HUES6 (cell line): ENCODE measurements at regions not wholly inside any gene's neighbourhood (a gene's known extent, or its start where the extent isn't known, plus 50 kb on each side); places are given as distances from the start of the nearest gene placed in this dataset.

Experiments
- H3K27ac ChIP-seq: 2 replicates; pipeline ENCODE4 v1.7.0; 2013; ENCODE audit warnings: low read depth, mild to moderate bottlenecking, low read length, inconsistent platforms
- H3K27me3 ChIP-seq: 2 replicates; pipeline ENCODE4 v1.6.1; 2013; ENCODE audit warnings: low read length; ENCODE audit not compliant: control insufficient read depth, insufficient read depth
- H3K36me3 ChIP-seq: 2 replicates; pipeline ENCODE4 v1.6.1; 2013; ENCODE audit warnings: low read length; ENCODE audit not compliant: control insufficient read depth, insufficient read depth
- H3K4me1 ChIP-seq: 2 replicates; pipeline ENCODE4 v1.6.1; 2013; ENCODE audit warnings: low read length; ENCODE audit not compliant: control insufficient read depth, insufficient read depth
- H3K4me3 ChIP-seq: 2 replicates; pipeline ENCODE4 v1.5.1; 2013; ENCODE audit warnings: low read depth, low read length
- H3K9ac ChIP-seq: one replicate; pipeline ENCODE4 v1.6.1; 2013; ENCODE audit warnings: mild to moderate bottlenecking, low read length
- H3K9me3 ChIP-seq: 2 replicates; pipeline ENCODE4 v1.6.1; 2013; ENCODE audit warnings: low read depth, low read length; ENCODE audit not compliant: control insufficient read depth, insufficient read depth

GRCh38 chr5:62720031-62720441, 141.4 kb downstream of the LRRC70 start:
- Histone ChIP-seq H3K9ac (no peak overlapping the region), H3K4me3 (no peak overlapping the region), H3K4me1 (peaks cover 38% of the 10 kb centered on the region)

DNA sequence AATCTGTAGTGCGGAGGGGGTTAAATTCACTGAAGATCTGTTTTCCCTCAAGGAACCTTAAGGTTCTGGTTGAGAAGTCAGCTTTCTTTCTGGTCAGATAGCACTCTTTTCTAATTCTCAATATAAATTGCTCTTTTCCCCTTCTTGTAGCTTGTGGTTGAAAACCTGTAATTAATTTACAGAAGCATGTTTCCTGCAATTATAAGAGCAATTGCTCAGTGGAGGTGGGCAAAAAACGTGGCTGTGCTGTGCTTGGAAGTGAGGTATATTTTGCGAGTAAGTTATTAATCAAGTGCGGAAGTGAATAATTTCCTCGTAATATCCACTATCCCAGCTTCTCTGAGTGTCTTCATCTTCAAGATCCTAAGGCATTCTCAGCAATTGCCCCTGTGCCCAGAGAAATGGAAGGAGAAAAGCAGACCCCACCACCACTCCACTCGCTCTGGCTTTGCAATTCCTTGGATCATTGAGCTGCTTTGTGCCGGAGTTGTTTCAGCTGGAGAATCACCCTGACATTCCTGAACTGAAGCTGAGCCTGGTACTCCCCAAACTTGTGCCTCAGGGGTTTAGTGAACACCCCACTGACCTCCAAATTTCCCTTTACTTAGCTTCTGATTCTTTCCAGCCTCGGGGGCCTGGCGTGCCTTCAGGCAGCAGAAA, 140.6 kb downstream of the LRRC70 start:
- Histone ChIP-seq H3K9ac (no peak overlapping the region), H3K27ac (no peak overlapping the region), H3K27me3 (no peaks in the 10 kb centered on the region), H3K4me3 (no peak overlapping the region), H3K36me3 (no peaks in the 10 kb centered on the region), H3K4me1 (peaks cover 38% of the 10 kb centered on the region), H3K9me3 (no peaks in the 10 kb centered on the region)

More at GRCh38 chr5:62720031-62720441, 141.4 kb downstream of the LRRC70 start:
- no peaks in the 10 kb centered on the region for H3K9me3 ChIP-seq
- H3K27ac ChIP-seq: no peak overlapping the region
- H3K27me3 ChIP-seq: no peaks in the 10 kb centered on the region
- H3K36me3 ChIP-seq: no peaks in the 10 kb centered on the region

DNA sequence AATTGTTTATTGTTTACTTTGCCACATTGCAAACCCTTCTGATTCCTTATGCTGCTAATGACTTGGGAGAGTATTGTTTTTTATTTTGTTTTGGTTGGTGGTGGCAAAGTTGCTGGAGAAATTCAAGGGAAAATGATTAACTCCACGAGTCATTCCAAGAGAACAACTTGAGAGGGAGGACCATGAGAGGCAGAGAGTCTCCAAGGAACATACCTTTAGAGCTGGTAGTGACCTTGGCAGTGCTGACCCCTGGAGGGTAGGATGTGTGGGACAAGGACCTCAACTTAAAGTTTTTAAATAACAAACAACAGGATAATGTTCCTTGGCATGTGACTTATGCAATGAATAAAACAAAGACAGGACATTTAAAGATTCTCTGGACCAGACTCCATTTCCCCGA, 139.7 kb downstream of the LRRC70 start:
- Histone ChIP-seq H3K36me3 (no peaks in the 10 kb centered on the region), H3K4me1 (peaks cover 38% of the 10 kb centered on the region), H3K9ac (no peak overlapping the region), H3K4me3 (no peak overlapping the region), H3K27me3 (no peaks in the 10 kb centered on the region), H3K27ac (peak overlapping the region; percentile 35; the same call in 1 of the 2 replicates), H3K9me3 (no peaks in the 10 kb centered on the region)

DNA sequence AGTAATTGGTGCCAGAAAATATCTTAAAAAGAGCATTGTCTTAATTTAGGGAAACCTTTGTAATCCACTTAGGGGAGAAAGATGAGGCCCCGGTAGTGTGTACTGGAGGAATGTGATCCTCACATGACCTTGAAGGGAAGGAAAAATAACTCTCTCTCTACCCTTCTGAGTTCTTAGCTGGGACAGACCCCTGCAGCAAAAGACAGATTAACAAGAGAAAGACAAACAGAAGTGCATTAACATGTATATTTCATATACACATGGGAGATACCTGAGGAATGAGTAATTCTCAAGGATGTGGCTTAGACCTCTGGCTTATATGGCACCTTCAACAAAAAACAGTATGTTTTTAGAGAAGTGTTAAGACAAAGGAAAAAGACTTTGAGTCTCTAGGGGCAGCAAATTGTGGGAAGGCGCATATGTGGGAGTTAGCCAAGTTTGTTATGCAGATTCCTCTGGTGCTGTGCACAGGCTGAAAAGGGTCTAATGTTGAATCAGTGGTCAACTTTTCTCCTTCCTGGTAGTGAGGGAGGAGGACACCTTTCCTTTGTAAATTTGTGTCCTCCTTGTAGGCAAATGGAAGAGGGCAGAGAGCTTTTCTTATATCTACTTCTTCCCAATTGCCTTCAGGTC, 138.8 kb downstream of the LRRC70 start:
- Histone ChIP-seq H3K27me3 (no peaks in the 10 kb centered on the region), H3K27ac (peak overlapping the region; percentile 66; the same call in 1 of the 2 replicates), H3K9me3 (no peaks in the 10 kb centered on the region), H3K36me3 (no peaks in the 10 kb centered on the region), H3K4me3 (no peak overlapping the region), H3K9ac (peak overlapping the region; percentile 24), H3K4me1 (peaks cover 38% of the 10 kb centered on the region)

DNA sequence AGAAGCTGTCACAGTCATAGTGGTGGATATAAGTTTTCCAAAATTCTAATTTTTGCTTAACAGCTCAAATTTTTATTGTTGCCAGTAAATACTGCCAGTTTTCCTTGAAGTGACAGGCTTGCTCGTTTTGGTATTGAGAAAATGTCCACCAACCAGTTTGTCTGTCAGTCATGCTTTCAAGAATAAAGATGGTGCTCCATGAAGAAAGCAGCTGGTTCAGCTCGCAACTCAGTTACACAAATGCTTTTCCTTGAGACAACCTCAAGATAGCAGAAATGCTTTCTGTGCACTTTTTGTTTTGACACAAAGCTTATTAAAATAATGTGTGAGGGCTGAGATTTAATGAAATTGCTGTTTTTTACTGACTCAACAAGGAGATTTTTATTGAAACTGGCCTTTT, 135.7 kb downstream of the LRRC70 start:
- no peak overlapping the region for H3K27ac ChIP-seq
- peaks cover 33% of the 10 kb centered on the region for H3K4me1 ChIP-seq
- H3K9ac ChIP-seq: no peak overlapping the region
- H3K27me3 ChIP-seq: no peaks in the 10 kb centered on the region
- no peak overlapping the region for H3K4me3 ChIP-seq
- no peaks in the 10 kb centered on the region for H3K36me3 ChIP-seq
- no peaks in the 10 kb centered on the region for H3K9me3 ChIP-seq

GRCh38 chr5:62708481-62709325, 130.1 kb downstream of the LRRC70 start:
- H3K4me3 ChIP-seq: no peak overlapping the region
- H3K4me1 ChIP-seq: no peaks in the 10 kb centered on the region
- no peak overlapping the region for H3K9ac ChIP-seq
- H3K9me3 ChIP-seq: peaks cover 12% of the 10 kb centered on the region
- no peak overlapping the region for H3K27ac ChIP-seq
- no peaks in the 10 kb centered on the region for H3K27me3 ChIP-seq
- H3K36me3 ChIP-seq: no peaks in the 10 kb centered on the region

- Histone ChIP-seq H3K9ac (no peak overlapping the region), H3K9me3 (peaks cover 12% of the 10 kb centered on the region), H3K4me1 (no peaks in the 10 kb centered on the region), H3K27me3 (no peaks in the 10 kb centered on the region), H3K4me3 (no peak overlapping the region), H3K36me3 (no peaks in the 10 kb centered on the region), H3K27ac (no peak overlapping the region)
These were observed 128.9 kb downstream of the LRRC70 start for GRCh38 chr5:62707563-62707962.

DNA sequence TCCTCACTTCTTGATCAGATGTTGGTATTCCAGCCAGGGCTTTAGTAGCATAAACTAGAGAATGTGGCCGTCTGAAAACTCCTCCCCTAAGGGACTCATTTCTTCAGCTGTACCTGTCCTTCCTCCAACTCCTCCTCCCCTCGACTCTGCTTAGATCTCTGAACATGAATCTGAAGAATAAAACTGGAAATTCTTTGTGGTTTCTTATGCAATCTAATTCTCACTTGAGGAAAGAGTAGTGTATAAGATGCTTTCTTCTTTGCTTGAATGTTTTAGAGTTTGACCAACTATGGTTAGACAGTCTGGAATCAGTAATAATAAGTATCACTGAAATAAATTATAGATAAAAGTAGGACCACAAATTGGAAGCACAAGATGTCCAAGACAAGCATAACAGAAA, 128.5 kb downstream of the LRRC70 start:
- Histone ChIP-seq H3K36me3 (no peaks in the 10 kb centered on the region), H3K4me3 (no peak overlapping the region), H3K27ac (no peak overlapping the region), H3K9me3 (peaks cover 12% of the 10 kb centered on the region), H3K9ac (no peak overlapping the region), H3K27me3 (no peaks in the 10 kb centered on the region), H3K4me1 (no peaks in the 10 kb centered on the region)

- no peaks in the 10 kb centered on the region for H3K27me3 ChIP-seq
- H3K4me3 ChIP-seq: no peak overlapping the region
- H3K9me3 ChIP-seq: peaks cover 12% of the 10 kb centered on the region
- no peak overlapping the region for H3K27ac ChIP-seq
- H3K36me3 ChIP-seq: no peaks in the 10 kb centered on the region
- H3K4me1 ChIP-seq: no peaks in the 10 kb centered on the region
- H3K9ac ChIP-seq: no peak overlapping the region
These were observed 126.4 kb downstream of the LRRC70 start for GRCh38 chr5:62705022-62705421.

DNA sequence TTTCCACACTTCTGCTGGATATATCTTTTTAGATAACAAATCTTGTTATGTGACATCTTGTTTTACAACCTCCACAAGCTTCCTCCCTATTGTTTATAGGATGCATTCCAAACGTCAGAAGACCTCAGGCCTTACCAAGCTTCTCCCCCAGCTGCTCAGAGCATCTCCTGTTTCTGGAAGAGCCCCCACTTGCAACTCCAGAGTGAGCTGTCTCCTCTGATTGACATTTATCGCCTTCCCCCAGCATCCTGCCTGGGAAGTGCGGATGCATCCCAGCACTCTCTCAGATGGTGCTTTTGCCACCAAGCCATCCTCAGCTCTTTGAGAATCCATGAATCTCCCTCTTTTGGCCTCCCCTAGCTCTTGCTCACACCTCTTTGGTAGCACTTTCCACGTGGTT, 123.5 kb downstream of the LRRC70 start:
- no peak overlapping the region for H3K27ac ChIP-seq
- no peaks in the 10 kb centered on the region for H3K4me1 ChIP-seq
- H3K4me3 ChIP-seq: no peak overlapping the region
- H3K9me3 ChIP-seq: peaks cover 2% of the 10 kb centered on the region
- no peaks in the 10 kb centered on the region for H3K36me3 ChIP-seq
- H3K9ac ChIP-seq: no peak overlapping the region
- no peaks in the 10 kb centered on the region for H3K27me3 ChIP-seq

DNA sequence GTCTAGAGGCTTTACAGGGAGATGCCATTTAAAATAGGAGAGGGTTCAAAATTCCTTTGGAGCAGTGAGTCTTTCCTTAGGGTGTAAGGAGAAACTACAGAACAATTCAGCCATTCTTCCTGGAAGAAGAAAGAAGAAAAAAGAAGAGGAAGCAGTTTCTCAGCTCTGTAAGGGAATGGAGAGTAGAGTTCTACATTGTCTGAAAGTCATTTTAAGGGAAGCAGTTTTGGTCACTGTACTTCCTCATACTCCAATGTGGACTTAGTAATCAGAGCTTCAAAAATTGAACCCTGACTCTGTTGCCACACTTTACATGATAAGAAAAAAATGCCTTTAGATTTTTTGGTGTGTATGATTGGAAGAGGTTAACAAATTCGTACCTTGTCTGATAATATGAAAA, 122.4 kb downstream of the LRRC70 start:
- no peaks in the 10 kb centered on the region for H3K36me3 ChIP-seq
- no peaks in the 10 kb centered on the region for H3K27me3 ChIP-seq
- H3K4me1 ChIP-seq: no peaks in the 10 kb centered on the region
- no peak overlapping the region for H3K27ac ChIP-seq
- H3K9ac ChIP-seq: no peak overlapping the region
- H3K9me3 ChIP-seq: no peaks in the 10 kb centered on the region
- no peak overlapping the region for H3K4me3 ChIP-seq
